Activated T-cell treated with anti-CD3 and anti-CD28 coated beads, Interleukin-2, amount 50 U/mL, for 72 hours (primary cell): ENCODE measurements at regions not wholly inside any gene's neighbourhood (a gene's known extent, or its start where the extent isn't known, plus 50 kb on each side); places are given as distances from the start of the nearest gene placed in this dataset.

Source experiments
- ATAC-seq, 2 donors: fragments of 150-1000 bp; cut with Tn5 transposase; replicated peaks in 1 of 2; 2 replicates each; pipeline ENCODE4 v1.10.0; 2021; ENCODE audit warnings: moderate library complexity in 2 of 2, mild to moderate bottlenecking in 1 of 2
- DNase-seq, 2 donors: peaks; one replicate each; pipeline ENCODE4 v3.0.0; 2021 to 2022; ENCODE audit warnings: mixed read lengths in 1 of 2
- H3K27ac Mint-ChIP-seq: one replicate; pipeline ENCODE4 v1.8.0; 2022; ENCODE audit warnings: mild to moderate bottlenecking, moderate library complexity, mixed read lengths
- H3K27me3 Mint-ChIP-seq: one replicate; pipeline ENCODE4 v1.8.0; 2022; ENCODE audit warnings: low read depth, mixed read lengths
- H3K36me3 Mint-ChIP-seq, 2 donors: one replicate each; pipeline ENCODE4 v1.8.0; 2022; ENCODE audit warnings: mixed read lengths in 2 of 2, mild to moderate bottlenecking in 1 of 2; ENCODE audit not compliant: insufficient read depth in 2 of 2
- H3K4me1 Mint-ChIP-seq: one replicate; pipeline ENCODE4 v1.8.0; 2022; ENCODE audit warnings: low read depth, mixed read lengths
- H3K4me3 Mint-ChIP-seq, 2 donors: one replicate each; pipeline ENCODE4 v1.8.0; 2022; ENCODE audit warnings: mild to moderate bottlenecking in 2 of 2, mixed read lengths in 2 of 2, moderate library complexity in 2 of 2
- H3K9me3 Mint-ChIP-seq, 2 donors: one replicate each; pipeline ENCODE4 v1.8.0; 2022; ENCODE audit warnings: mixed read lengths in 2 of 2

- Mint-ChIP-seq H3K4me3 (no peak overlapping the region), H3K4me1 (no peaks in the 10 kb centered on the region), H3K9me3 (peaks cover 8 to 10% of the 10 kb centered on the region in 2 donors), H3K27me3 (no peaks in the 10 kb centered on the region), H3K27ac (no peak overlapping the region), H3K36me3 (peaks cover 0 to 2% of the 10 kb centered on the region in 2 donors)
- ATAC-seq (no peak), DNase-seq (no peak)
Observed at GRCh38 chr18:34001376-34001775, 223.3 kb downstream of the NOL4 start.

GRCh38 chr18:33987206-33987605 lies 237.5 kb downstream of the NOL4 start:
- no peaks in the 10 kb centered on the region for H3K27me3 Mint-ChIP-seq
- no peak for ATAC-seq
- no peaks in the 10 kb centered on the region for H3K4me1 Mint-ChIP-seq

DNA sequence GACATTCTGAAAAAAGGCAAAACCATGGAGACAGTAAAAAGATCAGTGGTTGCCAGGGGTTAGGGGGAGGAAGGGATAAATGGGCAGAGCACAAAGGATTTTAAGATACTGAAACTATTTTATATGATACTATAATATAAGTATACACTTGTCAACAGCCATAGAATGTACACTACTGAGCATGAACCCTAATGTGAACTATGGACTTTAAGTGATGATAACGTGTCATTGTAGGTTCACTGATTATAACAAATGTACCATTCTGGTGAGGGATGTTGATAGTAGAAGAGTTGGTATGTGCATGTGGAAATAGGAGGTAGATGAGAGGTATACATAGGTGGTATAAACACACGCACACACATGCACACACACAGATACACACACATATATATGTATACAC lies 241.6 kb downstream of the NOL4 start:
- no peak overlapping the region for H3K27ac Mint-ChIP-seq
- H3K4me1 Mint-ChIP-seq: no peaks in the 10 kb centered on the region
- no peaks in the 10 kb centered on the region for H3K27me3 Mint-ChIP-seq
- no peak for ATAC-seq
- no peaks in the 10 kb centered on the region for H3K36me3 Mint-ChIP-seq
- H3K9me3 Mint-ChIP-seq: peaks cover 1 to 2% of the 10 kb centered on the region in 2 donors
- DNase-seq: no peak
- H3K4me3 Mint-ChIP-seq: no peak overlapping the region

More at GRCh38 chr18:33987206-33987605, 237.5 kb downstream of the NOL4 start:
- peaks cover 7% of the 10 kb centered on the region in 2 donors for H3K9me3 Mint-ChIP-seq
- H3K36me3 Mint-ChIP-seq: no peaks in the 10 kb centered on the region
- H3K27ac Mint-ChIP-seq: no peak overlapping the region
- H3K4me3 Mint-ChIP-seq: no peak overlapping the region
- DNase-seq: no peak

GRCh38 chr18:33960417-33960816 lies 264.3 kb downstream of the NOL4 start:
- no peak overlapping the region for H3K4me3 Mint-ChIP-seq
- H3K27me3 Mint-ChIP-seq: no peaks in the 10 kb centered on the region
- H3K36me3 Mint-ChIP-seq: peaks cover 0 to 2% of the 10 kb centered on the region in 2 donors
- DNase-seq (no peak), ATAC-seq (no peak)
- peaks cover 1 to 3% of the 10 kb centered on the region in 2 donors for H3K9me3 Mint-ChIP-seq
- no peaks in the 10 kb centered on the region for H3K4me1 Mint-ChIP-seq
- no peak overlapping the region for H3K27ac Mint-ChIP-seq

- H3K27me3 Mint-ChIP-seq: no peaks in the 10 kb centered on the region
- no peak overlapping the region for H3K4me3 Mint-ChIP-seq
- no peak for DNase-seq
- H3K36me3 Mint-ChIP-seq: peaks cover 0 to 2% of the 10 kb centered on the region in 2 donors
- no peak overlapping the region for H3K27ac Mint-ChIP-seq
- no peaks in the 10 kb centered on the region for H3K4me1 Mint-ChIP-seq
- peaks cover 1 to 3% of the 10 kb centered on the region in 2 donors for H3K9me3 Mint-ChIP-seq
- ATAC-seq: no peak
Observed at GRCh38 chr18:33959609-33960008, 265.1 kb downstream of the NOL4 start.

DNA sequence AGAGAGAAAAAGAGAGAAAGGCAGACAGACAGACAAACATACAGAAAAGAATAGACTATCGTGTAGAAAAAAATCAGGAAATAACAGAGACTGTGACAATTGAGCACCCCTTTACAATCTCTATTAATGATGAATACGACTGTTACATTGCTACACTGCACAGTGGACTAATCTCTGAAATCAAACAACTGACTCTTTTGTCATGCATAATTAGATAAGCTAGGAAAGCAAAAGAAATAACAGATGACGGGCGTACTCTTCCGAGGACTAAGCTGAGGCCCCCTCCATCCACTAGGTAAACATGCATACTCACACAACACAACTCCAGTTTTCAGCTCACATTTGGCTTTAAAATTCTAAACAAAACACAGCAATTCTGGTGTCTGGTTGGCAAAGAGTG lies 267.0 kb downstream of the NOL4 start:
- Mint-ChIP-seq H3K4me3 (no peak overlapping the region), H3K9me3 (peaks cover 3 to 6% of the 10 kb centered on the region in 2 donors), H3K27ac (no peak overlapping the region), H3K27me3 (no peaks in the 10 kb centered on the region), H3K36me3 (no peaks in the 10 kb centered on the region), H3K4me1 (no peaks in the 10 kb centered on the region)
- ATAC-seq (no peak), DNase-seq (no peak)

DNA sequence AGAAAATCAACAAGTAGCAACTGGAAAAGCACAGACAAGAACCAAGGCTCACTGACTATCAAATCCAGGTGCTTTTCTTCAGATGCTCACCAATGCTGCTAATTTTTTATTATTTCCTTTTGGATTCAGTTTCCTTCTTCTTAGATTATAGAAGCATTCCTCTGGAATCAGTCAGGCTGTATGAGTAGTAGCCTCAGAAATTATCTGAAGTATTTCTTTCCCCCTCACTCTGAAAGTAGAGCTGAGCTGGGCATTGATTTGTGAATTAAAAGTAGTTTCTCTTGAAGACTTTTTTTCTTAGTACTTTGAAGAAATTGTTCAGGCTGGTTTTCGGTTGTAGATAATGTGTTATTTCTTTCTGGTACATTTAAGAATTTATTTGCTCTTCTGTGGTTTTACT lies 273.7 kb downstream of the NOL4 start:
- Mint-ChIP-seq H3K4me3 (no peak overlapping the region), H3K36me3 (no peaks in the 10 kb centered on the region), H3K4me1 (no peaks in the 10 kb centered on the region), H3K27me3 (no peaks in the 10 kb centered on the region), H3K9me3 (peaks cover 1 to 11% of the 10 kb centered on the region in 2 donors), H3K27ac (no peak overlapping the region)
- ATAC-seq: no peak
- no peak for DNase-seq

DNA sequence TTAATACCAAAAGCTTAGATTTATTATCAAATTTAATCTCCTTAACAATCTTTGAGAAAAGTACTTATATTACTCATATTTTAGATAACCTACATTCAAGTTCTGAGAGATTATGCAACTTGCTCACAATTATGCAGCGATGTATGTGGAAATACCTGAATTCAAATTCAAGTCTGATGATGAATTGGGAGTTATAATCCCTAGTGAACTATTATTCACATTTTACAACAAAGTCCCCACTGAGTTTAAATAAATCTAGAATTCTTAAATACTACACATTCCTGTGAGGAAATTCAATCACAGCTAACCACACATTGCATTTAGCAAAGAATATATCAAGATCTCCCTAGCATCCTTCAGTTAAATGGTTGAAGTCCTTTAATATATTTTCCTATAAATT lies 278.4 kb downstream of the NOL4 start:
- ATAC-seq (no peak), DNase-seq (no peak)
- Mint-ChIP-seq H3K4me3 (no peak overlapping the region), H3K9me3 (peaks cover 3 to 10% of the 10 kb centered on the region in 2 donors), H3K4me1 (no peaks in the 10 kb centered on the region), H3K36me3 (no peaks in the 10 kb centered on the region), H3K27me3 (no peaks in the 10 kb centered on the region), H3K27ac (no peak overlapping the region)

DNA sequence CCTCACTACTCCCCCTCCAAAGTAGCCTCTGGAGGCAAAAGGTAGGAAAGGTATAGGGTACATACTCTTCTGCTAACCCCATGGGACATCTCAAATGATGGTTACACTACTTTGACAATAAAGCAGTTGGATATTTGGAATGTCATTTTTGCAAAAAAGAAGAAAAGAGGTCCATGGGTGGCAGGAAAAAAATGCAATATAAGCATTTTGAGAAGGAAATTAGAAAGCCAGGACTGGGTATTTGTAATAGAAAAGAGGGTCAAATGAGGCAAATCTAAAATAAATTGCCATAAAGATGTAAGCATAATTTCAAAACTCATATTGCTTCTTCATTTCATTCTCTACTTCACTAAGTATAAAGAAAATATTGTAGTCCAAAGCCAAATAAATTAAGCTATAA lies 280.2 kb downstream of the NOL4 start:
- H3K36me3 Mint-ChIP-seq: peaks cover 0 to 1% of the 10 kb centered on the region in 2 donors
- no peaks in the 10 kb centered on the region for H3K4me1 Mint-ChIP-seq
- no peak overlapping the region for H3K4me3 Mint-ChIP-seq
- DNase-seq (no peak), ATAC-seq (no peak)
- H3K27me3 Mint-ChIP-seq: no peaks in the 10 kb centered on the region
- H3K9me3 Mint-ChIP-seq: peaks cover 5 to 10% of the 10 kb centered on the region in 2 donors
- no peak overlapping the region for H3K27ac Mint-ChIP-seq

DNA sequence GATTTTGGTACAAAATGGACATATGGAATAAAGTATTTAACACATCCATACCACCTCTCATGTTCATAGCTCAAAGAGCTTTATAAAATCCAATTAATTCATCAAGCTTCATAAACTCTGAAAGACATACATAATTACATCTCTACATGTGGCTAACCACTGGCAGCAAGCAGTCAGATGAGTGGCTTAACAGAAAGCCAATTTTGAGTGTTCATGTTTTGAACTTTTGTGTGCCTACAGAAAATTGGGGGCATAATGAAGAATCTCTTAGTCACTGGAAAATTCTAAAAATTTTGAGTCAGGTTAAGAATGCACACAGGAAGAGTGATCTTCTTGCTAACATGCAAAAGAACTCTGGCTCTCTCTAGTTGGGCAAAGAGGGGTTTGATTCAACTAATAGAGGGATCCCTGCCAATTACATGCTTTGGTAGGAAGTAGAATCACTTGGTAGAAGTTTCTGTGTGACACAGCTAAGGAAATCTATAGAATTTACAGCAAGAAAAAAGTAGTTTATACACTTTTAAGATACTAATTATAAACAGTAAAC lies 287.4 kb downstream of the NOL4 start:
- Mint-ChIP-seq H3K4me1 (no peaks in the 10 kb centered on the region), H3K9me3 (peaks cover 4 to 17% of the 10 kb centered on the region in 2 donors), H3K27ac (no peak overlapping the region), H3K36me3 (peaks cover 0 to 1% of the 10 kb centered on the region in 2 donors), H3K4me3 (no peak overlapping the region), H3K27me3 (no peaks in the 10 kb centered on the region)
- DNase-seq: no peak
- no peak for ATAC-seq

DNA sequence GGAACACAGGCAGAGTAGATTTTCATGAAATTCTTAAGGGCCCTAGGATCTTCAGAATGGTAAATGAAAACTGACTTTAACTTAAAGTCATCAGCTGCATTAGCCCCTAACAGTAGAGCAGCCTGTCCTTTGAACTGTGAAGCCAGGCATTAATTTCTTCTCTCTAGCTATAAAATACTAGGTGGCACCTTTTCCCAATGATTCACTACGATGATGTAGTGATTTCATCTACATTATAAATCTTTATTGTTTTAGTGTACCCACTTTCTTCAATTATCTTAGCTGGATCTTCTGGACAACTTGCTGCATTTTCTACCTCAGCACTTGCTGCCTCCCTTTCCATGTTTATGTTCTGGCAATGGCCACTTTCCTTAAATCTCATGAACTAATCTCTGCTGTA lies 290.5 kb downstream of the NOL4 start:
- Mint-ChIP-seq H3K4me1 (no peaks in the 10 kb centered on the region), H3K4me3 (no peak overlapping the region), H3K36me3 (no peaks in the 10 kb centered on the region), H3K27me3 (no peaks in the 10 kb centered on the region), H3K9me3 (peaks cover 0 to 10% of the 10 kb centered on the region in 2 donors), H3K27ac (no peak overlapping the region)
- ATAC-seq: no peak
- DNase-seq: no peak

- Mint-ChIP-seq H3K27ac (no peak overlapping the region), H3K27me3 (no peaks in the 10 kb centered on the region), H3K36me3 (no peaks in the 10 kb centered on the region), H3K4me3 (no peak overlapping the region), H3K4me1 (no peaks in the 10 kb centered on the region), H3K9me3 (peaks cover 0 to 3% of the 10 kb centered on the region in 2 donors)
- DNase-seq (no peak), ATAC-seq (no peak)
Observed at GRCh38 chr18:33928231-33928630, 296.5 kb downstream of the NOL4 start.

GRCh38 chr18:33924576-33924975 lies 300.1 kb downstream of the NOL4 start:
- H3K27me3 Mint-ChIP-seq: no peaks in the 10 kb centered on the region
- ATAC-seq (no peak), DNase-seq (no peak)
- H3K36me3 Mint-ChIP-seq: no peaks in the 10 kb centered on the region
- no peaks in the 10 kb centered on the region for H3K4me1 Mint-ChIP-seq
- no peak overlapping the region for H3K27ac Mint-ChIP-seq
- H3K4me3 Mint-ChIP-seq: no peak overlapping the region
- H3K9me3 Mint-ChIP-seq: peaks cover 0 to 9% of the 10 kb centered on the region in 2 donors

DNA sequence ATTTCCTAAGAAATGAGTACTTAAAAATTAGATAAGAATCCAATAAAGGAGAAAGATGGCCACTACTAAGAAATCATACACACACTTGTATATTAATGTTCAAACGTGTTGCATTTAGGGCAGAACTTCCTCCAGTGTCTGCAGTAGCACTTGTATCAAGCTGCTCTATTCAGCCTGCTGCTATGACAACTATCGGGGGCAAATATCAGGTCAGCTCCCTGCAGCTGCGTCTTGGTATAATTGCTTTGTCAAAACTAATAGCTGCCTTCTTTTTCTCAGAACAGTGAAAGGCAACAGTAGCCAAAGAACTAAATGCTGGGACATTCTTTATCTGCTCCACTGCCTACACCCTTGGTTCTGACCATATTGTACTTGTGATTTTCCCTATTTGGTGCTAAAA lies 300.7 kb downstream of the NOL4 start:
- H3K27ac Mint-ChIP-seq: no peak overlapping the region
- peaks cover 0 to 9% of the 10 kb centered on the region in 2 donors for H3K9me3 Mint-ChIP-seq
- no peak for DNase-seq
- H3K4me3 Mint-ChIP-seq: no peak overlapping the region
- H3K4me1 Mint-ChIP-seq: no peaks in the 10 kb centered on the region
- H3K36me3 Mint-ChIP-seq: no peaks in the 10 kb centered on the region
- no peaks in the 10 kb centered on the region for H3K27me3 Mint-ChIP-seq
- no peak for ATAC-seq
